GM19467 (cell line): ENCODE measurements at regions not wholly inside any gene's neighbourhood (a gene's known extent, or its start where the extent isn't known, plus 50 kb on each side); places are given as distances from the start of the nearest gene placed in this dataset.
"Not testable (repeated sequence)": the region's sequence is repeated elsewhere in the genome, so short reads cannot be mapped to it uniquely, and the experiment has no call there.

Source experiments
- ATAC-seq: cut with Tn5 transposase; IDR thresholded peaks from one replicate; pipeline ENCODE4 v1.9.1; 2021; ENCODE audit warnings: mild to moderate bottlenecking, moderate library complexity; ENCODE audit not compliant: unreplicated experiment

- ATAC-seq = no peak
Measured at GRCh38 chr13:56317841-56318240, 822.9 kb upstream of the PRR20A start.

- ATAC-seq = no peak
Measured at GRCh38 chr13:56332671-56333070, 808.0 kb upstream of the PRR20A start.

GRCh38 chr13:56335775-56336174 is 804.9 kb upstream of the PRR20A start:
- no peak for ATAC-seq

GRCh38 chr13:56338421-56338820 is 802.3 kb upstream of the PRR20A start:
- ATAC-seq = no peak

- no peak for ATAC-seq
Measured at GRCh38 chr13:56347014-56347413, 793.7 kb upstream of the PRR20A start.

- ATAC-seq = no peak
Measured at GRCh38 chr13:56349866-56350265, 790.9 kb upstream of the PRR20A start.

- no peak for ATAC-seq
Measured at GRCh38 chr13:56351041-56351440, 789.7 kb upstream of the PRR20A start.

- no peak for ATAC-seq
Measured at GRCh38 chr13:56352361-56352760, 788.4 kb upstream of the PRR20A start.

- no peak for ATAC-seq
Measured at GRCh38 chr13:56352901-56353300, 787.8 kb upstream of the PRR20A start.

GRCh38 chr13:56356690-56357089 is 784.0 kb upstream of the PRR20A start:
- ATAC-seq = no peak

GRCh38 chr13:56378566-56378965 is 762.2 kb upstream of the PRR20A start:
- ATAC-seq = no peak

GRCh38 chr13:56393549-56393948 is 747.2 kb upstream of the PRR20A start:
- no peak for ATAC-seq

- ATAC-seq = no peak
Measured at GRCh38 chr13:56396318-56396717, 744.4 kb upstream of the PRR20A start.

- ATAC-seq = no peak
Measured at GRCh38 chr13:56400774-56401173, 739.9 kb upstream of the PRR20A start.

- no peak for ATAC-seq
Measured at GRCh38 chr13:56412856-56413255, 727.9 kb upstream of the PRR20A start.

- no peak for ATAC-seq
Measured at GRCh38 chr13:56424246-56424645, 716.5 kb upstream of the PRR20A start.

- no peak for ATAC-seq
Measured at GRCh38 chr13:56457535-56458190, 683.1 kb upstream of the PRR20A start.

- ATAC-seq = no peak
Measured at GRCh38 chr13:56459286-56459685, 681.4 kb upstream of the PRR20A start.

- ATAC-seq = no peak
Measured at GRCh38 chr13:56501750-56502149, 639.0 kb upstream of the PRR20A start.

GRCh38 chr13:56510836-56511235 is 629.9 kb upstream of the PRR20A start:
- no peak for ATAC-seq

- not testable (repeated sequence) for ATAC-seq
Measured at GRCh38 chr13:56512336-56512735, 628.4 kb upstream of the PRR20A start.

GRCh38 chr13:56515441-56515840 is 625.3 kb upstream of the PRR20A start:
- ATAC-seq = no peak
